ENCODE measurements at regions not wholly inside any gene's neighbourhood (a gene's known extent, or its start where the extent isn't known, plus 50 kb on each side); places are given as distances from the start of the nearest gene placed in this dataset.

DNA sequence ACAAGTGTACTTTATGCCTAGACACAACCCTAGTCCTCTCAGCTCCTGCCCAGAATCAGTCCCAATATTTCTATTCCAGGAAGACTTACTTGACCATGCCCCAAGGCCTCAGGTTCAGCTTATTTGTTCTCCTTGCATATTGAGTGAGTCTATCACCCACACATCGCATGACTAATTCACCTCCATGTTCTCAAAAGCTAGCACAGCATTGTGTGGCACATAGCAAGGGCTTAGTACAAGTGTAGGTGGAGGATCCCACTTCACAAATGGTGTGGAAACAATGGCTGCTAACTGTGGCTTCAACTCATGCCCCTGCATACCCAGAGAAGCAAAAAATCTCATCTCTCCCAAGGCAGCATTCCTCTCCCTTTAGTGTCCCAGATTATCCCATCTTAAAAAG, 602.6 kb upstream of the API5 start:
- TF ChIP-seq, protein P1, sequence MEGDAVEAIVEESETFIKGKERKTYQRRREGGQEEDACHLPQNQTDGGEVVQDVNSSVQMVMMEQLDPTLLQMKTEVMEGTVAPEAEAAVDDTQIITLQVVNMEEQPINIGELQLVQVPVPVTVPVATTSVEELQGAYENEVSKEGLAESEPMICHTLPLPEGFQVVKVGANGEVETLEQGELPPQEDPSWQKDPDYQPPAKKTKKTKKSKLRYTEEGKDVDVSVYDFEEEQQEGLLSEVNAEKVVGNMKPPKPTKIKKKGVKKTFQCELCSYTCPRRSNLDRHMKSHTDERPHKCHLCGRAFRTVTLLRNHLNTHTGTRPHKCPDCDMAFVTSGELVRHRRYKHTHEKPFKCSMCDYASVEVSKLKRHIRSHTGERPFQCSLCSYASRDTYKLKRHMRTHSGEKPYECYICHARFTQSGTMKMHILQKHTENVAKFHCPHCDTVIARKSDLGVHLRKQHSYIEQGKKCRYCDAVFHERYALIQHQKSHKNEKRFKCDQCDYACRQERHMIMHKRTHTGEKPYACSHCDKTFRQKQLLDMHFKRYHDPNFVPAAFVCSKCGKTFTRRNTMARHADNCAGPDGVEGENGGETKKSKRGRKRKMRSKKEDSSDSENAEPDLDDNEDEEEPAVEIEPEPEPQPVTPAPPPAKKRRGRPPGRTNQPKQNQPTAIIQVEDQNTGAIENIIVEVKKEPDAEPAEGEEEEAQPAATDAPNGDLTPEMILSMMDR (IDR thresholded peaks at IDR 0.05) = no peak
- no peak for TF ChIP-seq POLR2A (IDR thresholded peaks at IDR 0.05)

Measured in esophagus squamous epithelium (tissue), 4 donors.